Neural progenitor cell (in vitro differentiated cells): ENCODE measurements at regions not wholly inside any gene's neighbourhood (a gene's known extent, or its start where the extent isn't known, plus 50 kb on each side); places are given as distances from the start of the nearest gene placed in this dataset.

Experiments
- DNase-seq: peaks from one replicate; pipeline ENCODE4 v3.0.0-alpha.2; 2016; ENCODE audit warnings: low spot score
- H2AFZ ChIP-seq: fragments of 200-600 bp; sonication (generic); replicated peaks from 2 replicates; pipeline ENCODE4 v1.6.1; 2016; ENCODE audit warnings: antibody characterized with exemption
- H3F3A ChIP-seq: fragments of 200-600 bp; sonication (generic); 2 replicates; pipeline ENCODE4 v1.6.1; 2016; ENCODE audit warnings: antibody characterized with exemption, low read depth
- H3K27ac ChIP-seq: fragments of 200-600 bp; sonication (generic); 2 replicates; pipeline ENCODE4 v1.5.1; 2016; ENCODE audit warnings: mild to moderate bottlenecking
- H3K27me3 ChIP-seq: fragments of 200-600 bp; sonication (generic); 2 replicates; pipeline ENCODE4 v1.6.1; 2016; ENCODE audit warnings: mild to moderate bottlenecking, moderate library complexity
- H3K36me3 ChIP-seq: fragments of 200-600 bp; sonication (generic); 2 replicates; pipeline ENCODE4 v1.5.1; 2016
- H3K4me1 ChIP-seq: fragments of 200-600 bp; sonication (generic); 2 replicates; pipeline ENCODE4 v1.6.1; 2016; ENCODE audit warnings: mixed run types
- H3K4me2 ChIP-seq: fragments of 200-600 bp; sonication (generic); 2 replicates; pipeline ENCODE4 v1.6.1; 2016
- H3K4me3 ChIP-seq: fragments of 200-600 bp; sonication (generic); 2 replicates; pipeline ENCODE4 v1.5.1; 2016
- H3K79me2 ChIP-seq: fragments of 200-600 bp; sonication (generic); 2 replicates; pipeline ENCODE4 v1.6.1; 2016; ENCODE audit warnings: low read depth
- H3K9ac ChIP-seq: fragments of 200-600 bp; sonication (generic); 2 replicates; pipeline ENCODE4 v1.6.1; 2016
- H3K9me3 ChIP-seq: fragments of 200-600 bp; sonication (generic); 2 replicates; pipeline ENCODE4 v1.5.1; 2016; ENCODE audit warnings: low read depth
- H4K20me1 ChIP-seq: fragments of 200-600 bp; sonication (generic); 2 replicates; pipeline ENCODE4 v1.6.1; 2016; ENCODE audit warnings: low read depth
- H3K27ac Mint-ChIP-seq: 3 replicates; pipeline ENCODE4 v1.8.0; 2021; ENCODE audit warnings: mixed read lengths
- H3K27me3 Mint-ChIP-seq: 2 replicates; pipeline ENCODE4 v1.8.0; 2022; ENCODE audit warnings: low read depth, mild to moderate bottlenecking, inconsistent platforms, moderate library complexity, mixed read lengths; ENCODE audit not compliant: insufficient read depth
- H3K36me3 Mint-ChIP-seq: 3 replicates; pipeline ENCODE4 v1.8.0; 2021; ENCODE audit warnings: mixed read lengths
- H3K4me1 Mint-ChIP-seq: 3 replicates; pipeline ENCODE4 v1.8.0; 2021; ENCODE audit warnings: mixed read lengths
- H3K4me3 Mint-ChIP-seq: 3 replicates; pipeline ENCODE4 v1.8.0; 2021; ENCODE audit warnings: mild to moderate bottlenecking, moderate library complexity, mixed read lengths
- H3K9me3 Mint-ChIP-seq: 3 replicates; pipeline ENCODE4 v1.8.0; 2020; ENCODE audit warnings: mixed read lengths
- CTCF ChIP-seq: fragments of 200-600 bp; sonication (generic); IDR thresholded peaks from 2 replicates; pipeline ENCODE4 v1.5.1; 2017; ENCODE audit warnings: antibody characterized with exemption, mild to moderate bottlenecking
- EZH2 ChIP-seq: fragments of 200-600 bp; sonication (generic); IDR thresholded peaks from 2 replicates; pipeline ENCODE4 v1.6.1; 2017; ENCODE audit warnings: antibody characterized with exemption, mild to moderate bottlenecking, moderate library complexity
- EZH2phosphoT487 ChIP-seq: fragments of 200-600 bp; sonication (generic); IDR thresholded peaks from 2 replicates; pipeline ENCODE4 v1.6.1; 2017; ENCODE audit warnings: antibody characterized with exemption

DNA sequence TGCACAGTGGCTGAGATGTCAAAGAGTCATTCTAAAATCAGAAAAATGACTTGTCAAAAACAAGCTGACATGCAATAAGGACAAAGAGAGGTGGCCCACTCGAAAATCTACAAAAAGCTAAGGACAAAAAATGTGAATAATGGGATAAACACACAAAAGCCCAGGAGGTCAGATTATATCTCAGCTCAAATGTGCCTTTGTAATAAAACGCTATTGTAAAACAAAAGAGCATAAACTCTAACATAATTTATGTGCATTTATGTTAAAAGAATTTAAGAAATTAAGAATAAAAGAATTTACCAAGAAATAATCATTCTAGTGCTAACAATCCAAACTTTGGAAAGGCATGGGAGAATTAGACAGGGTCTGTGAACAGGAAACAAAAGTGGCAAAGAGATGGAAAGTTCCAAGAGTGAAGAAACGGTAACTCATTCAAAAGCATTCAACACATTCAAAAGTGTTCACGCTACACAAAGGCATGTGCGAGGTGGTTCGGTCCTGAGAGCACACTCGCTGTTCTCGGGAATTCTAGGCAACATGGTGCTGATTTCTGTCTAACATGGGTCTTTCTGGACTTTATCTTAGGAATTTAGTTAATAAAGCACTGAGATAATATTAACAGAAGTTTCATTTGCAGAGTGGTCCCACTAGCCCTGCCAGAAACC is 197.7 kb downstream of the KATNAL1 start:
- H3K27ac ChIP-seq: no peak overlapping the region
- Mint-ChIP-seq H3K36me3 (no peaks in the 10 kb centered on the region), H3K4me3 (no peak overlapping the region), H3K27me3 (peaks cover 5% of the 10 kb centered on the region), H3K4me1 (peaks cover 57% of the 10 kb centered on the region), H3K9me3 (no peaks in the 10 kb centered on the region), H3K27ac (no peak overlapping the region)
- H3K4me1 ChIP-seq: peaks cover 20% of the 10 kb centered on the region
- H3K27me3 ChIP-seq: no peaks in the 10 kb centered on the region
- H3F3A ChIP-seq: peaks cover 16% of the 10 kb centered on the region
- TF ChIP-seq EZH2 (no peak), CTCF (no peak), EZH2phosphoT487 (no peak)
- H3K9me3 ChIP-seq: no peaks in the 10 kb centered on the region
- no peak overlapping the region for H2AFZ ChIP-seq
- no peak for DNase-seq
- H3K79me2 ChIP-seq: no peaks in the 10 kb centered on the region
- no peaks in the 10 kb centered on the region for H4K20me1 ChIP-seq
- no peak overlapping the region for H3K4me3 ChIP-seq
- H3K4me2 ChIP-seq: no peak overlapping the region
- no peak overlapping the region for H3K9ac ChIP-seq
- no peaks in the 10 kb centered on the region for H3K36me3 ChIP-seq

GRCh38 chr13:30108913-30109237 is 198.5 kb downstream of the KATNAL1 start:
- peaks cover 3% of the 10 kb centered on the region for H3K27me3 Mint-ChIP-seq
- Histone ChIP-seq H3K36me3 (no peaks in the 10 kb centered on the region), H3K27me3 (no peaks in the 10 kb centered on the region), H3K79me2 (no peaks in the 10 kb centered on the region), H3K4me2 (no peak overlapping the region), H3K9ac (no peak overlapping the region), H4K20me1 (no peaks in the 10 kb centered on the region), H3K27ac (no peak overlapping the region), H3F3A (peaks cover 9% of the 10 kb centered on the region), H3K9me3 (no peaks in the 10 kb centered on the region), H3K4me3 (no peak overlapping the region), H3K4me1 (peaks cover 14% of the 10 kb centered on the region), H2AFZ (no peak overlapping the region)
- H3K36me3 Mint-ChIP-seq: no peaks in the 10 kb centered on the region
- no peaks in the 10 kb centered on the region for H3K9me3 Mint-ChIP-seq
- no peak for DNase-seq
- TF ChIP-seq CTCF (no peak), EZH2phosphoT487 (no peak), EZH2 (no peak)
- H3K27ac Mint-ChIP-seq: no peak overlapping the region
- H3K4me1 Mint-ChIP-seq: peaks cover 50% of the 10 kb centered on the region
- H3K4me3 Mint-ChIP-seq: no peak overlapping the region

DNA sequence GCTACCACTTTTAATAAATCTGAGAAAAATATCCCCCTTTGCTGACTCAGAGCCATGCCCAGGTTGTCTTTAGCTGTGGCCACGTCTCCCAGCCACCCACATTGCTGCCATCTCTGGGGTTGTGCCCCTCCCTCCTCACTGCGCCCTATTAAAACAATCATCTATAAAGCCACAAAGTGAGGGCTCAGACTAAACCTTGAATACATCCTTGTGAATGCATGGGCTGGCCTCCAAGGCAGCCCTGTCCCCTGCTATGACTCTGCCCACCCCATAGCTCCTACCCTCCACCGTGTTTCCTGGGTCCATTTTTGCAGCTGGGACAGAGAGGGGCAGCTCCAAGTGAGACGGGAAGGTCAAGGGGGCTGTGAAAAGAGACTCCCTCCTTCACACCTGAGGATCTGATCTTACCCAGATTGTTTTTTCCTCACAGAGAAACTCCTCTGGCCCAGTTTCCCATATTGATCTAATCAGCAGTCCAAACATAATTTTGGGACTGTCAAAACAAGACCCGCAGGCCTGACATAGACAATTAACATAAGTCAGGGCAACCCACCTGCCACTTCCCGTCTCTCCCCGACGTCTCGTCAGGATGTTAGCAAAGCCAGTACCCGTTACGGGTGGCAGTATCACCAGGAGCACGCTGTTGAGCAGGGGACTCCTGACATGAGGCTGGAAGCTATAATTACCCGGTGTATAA is 199.0 kb downstream of the KATNAL1 start:
- peaks cover 45% of the 10 kb centered on the region for H3K4me1 Mint-ChIP-seq
- no peaks in the 10 kb centered on the region for H3K36me3 Mint-ChIP-seq
- TF ChIP-seq CTCF (no peak), EZH2phosphoT487 (no peak), EZH2 (no peak)
- Histone ChIP-seq H2AFZ (no peak overlapping the region), H3K4me2 (no peak overlapping the region), H3F3A (peaks cover 4% of the 10 kb centered on the region), H3K79me2 (no peaks in the 10 kb centered on the region), H3K27ac (no peak overlapping the region), H3K9me3 (no peaks in the 10 kb centered on the region), H3K27me3 (no peaks in the 10 kb centered on the region), H3K9ac (no peak overlapping the region), H3K36me3 (no peaks in the 10 kb centered on the region), H3K4me1 (peaks cover 9% of the 10 kb centered on the region), H4K20me1 (no peaks in the 10 kb centered on the region), H3K4me3 (no peak overlapping the region)
- DNase-seq: no peak
- H3K27ac Mint-ChIP-seq: no peak overlapping the region
- H3K27me3 Mint-ChIP-seq: peaks cover 3% of the 10 kb centered on the region
- no peaks in the 10 kb centered on the region for H3K9me3 Mint-ChIP-seq
- H3K4me3 Mint-ChIP-seq: no peak overlapping the region
